ENCODE measurements at regions not wholly inside any gene's neighbourhood (a gene's known extent, or its start where the extent isn't known, plus 50 kb on each side); places are given as distances from the start of the nearest gene placed in this dataset.

DNA sequence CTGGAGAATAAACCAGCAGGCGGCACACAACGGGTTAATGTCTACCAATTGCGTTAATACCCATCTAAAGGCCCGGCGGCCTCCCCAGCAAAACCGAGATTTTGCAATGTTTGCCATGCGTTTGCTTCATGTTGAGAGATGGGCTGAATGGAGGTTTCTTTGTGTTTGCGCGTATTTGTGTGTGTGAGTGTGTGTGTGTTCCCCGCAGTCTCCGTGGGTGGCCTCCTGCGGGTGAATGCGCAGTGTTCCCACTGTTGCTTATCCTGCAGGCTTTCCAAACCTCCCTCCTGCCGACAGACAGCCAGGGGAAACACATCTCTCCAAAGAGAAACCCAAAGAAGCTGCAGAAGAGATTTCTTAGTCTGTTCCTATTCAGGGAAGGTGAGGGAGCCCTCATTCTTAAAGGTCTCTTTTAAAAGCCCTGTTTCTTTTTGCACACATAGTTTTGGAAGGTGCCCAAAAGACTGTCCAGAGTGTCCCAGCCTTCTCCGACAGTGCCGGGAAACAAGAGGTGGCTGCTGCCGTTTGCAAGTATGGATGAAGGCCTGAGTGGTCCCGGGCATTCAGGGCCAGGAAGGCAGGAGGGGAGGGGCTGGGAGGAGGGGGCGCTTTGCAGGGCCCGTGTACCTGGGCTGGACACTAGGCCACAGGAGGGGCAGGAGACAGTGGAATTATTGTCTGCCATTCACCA is 103.8 kb upstream of the ERCC6L2 start (continued):
- TF ChIP-seq ZFYVE20 (CRISPR knock-in tag; IDR thresholded peaks at IDR 0.05; ENCODE audit: borderline replicate concordance, low read depth) = no peak
- TF ChIP-seq, protein P1, sequence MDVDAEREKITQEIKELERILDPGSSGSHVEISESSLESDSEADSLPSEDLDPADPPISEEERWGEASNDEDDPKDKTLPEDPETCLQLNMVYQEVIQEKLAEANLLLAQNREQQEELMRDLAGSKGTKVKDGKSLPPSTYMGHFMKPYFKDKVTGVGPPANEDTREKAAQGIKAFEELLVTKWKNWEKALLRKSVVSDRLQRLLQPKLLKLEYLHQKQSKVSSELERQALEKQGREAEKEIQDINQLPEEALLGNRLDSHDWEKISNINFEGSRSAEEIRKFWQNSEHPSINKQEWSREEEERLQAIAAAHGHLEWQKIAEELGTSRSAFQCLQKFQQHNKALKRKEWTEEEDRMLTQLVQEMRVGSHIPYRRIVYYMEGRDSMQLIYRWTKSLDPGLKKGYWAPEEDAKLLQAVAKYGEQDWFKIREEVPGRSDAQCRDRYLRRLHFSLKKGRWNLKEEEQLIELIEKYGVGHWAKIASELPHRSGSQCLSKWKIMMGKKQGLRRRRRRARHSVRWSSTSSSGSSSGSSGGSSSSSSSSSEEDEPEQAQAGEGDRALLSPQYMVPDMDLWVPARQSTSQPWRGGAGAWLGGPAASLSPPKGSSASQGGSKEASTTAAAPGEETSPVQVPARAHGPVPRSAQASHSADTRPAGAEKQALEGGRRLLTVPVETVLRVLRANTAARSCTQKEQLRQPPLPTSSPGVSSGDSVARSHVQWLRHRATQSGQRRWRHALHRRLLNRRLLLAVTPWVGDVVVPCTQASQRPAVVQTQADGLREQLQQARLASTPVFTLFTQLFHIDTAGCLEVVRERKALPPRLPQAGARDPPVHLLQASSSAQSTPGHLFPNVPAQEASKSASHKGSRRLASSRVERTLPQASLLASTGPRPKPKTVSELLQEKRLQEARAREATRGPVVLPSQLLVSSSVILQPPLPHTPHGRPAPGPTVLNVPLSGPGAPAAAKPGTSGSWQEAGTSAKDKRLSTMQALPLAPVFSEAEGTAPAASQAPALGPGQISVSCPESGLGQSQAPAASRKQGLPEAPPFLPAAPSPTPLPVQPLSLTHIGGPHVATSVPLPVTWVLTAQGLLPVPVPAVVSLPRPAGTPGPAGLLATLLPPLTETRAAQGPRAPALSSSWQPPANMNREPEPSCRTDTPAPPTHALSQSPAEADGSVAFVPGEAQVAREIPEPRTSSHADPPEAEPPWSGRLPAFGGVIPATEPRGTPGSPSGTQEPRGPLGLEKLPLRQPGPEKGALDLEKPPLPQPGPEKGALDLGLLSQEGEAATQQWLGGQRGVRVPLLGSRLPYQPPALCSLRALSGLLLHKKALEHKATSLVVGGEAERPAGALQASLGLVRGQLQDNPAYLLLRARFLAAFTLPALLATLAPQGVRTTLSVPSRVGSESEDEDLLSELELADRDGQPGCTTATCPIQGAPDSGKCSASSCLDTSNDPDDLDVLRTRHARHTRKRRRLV (CRISPR knock-in tag; IDR thresholded peaks at IDR 0.05) = no peak
- TF ChIP-seq, protein P2, sequence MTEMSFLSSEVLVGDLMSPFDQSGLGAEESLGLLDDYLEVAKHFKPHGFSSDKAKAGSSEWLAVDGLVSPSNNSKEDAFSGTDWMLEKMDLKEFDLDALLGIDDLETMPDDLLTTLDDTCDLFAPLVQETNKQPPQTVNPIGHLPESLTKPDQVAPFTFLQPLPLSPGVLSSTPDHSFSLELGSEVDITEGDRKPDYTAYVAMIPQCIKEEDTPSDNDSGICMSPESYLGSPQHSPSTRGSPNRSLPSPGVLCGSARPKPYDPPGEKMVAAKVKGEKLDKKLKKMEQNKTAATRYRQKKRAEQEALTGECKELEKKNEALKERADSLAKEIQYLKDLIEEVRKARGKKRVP (CRISPR knock-in tag; IDR thresholded peaks at IDR 0.05) = peak in 1 of 2 experiments; percentile 80; a peak in 2 of 4 replicates
- no peak for TF ChIP-seq NFATC3 (CRISPR knock-in tag; IDR thresholded peaks at IDR 0.05)
- peak; percentile 71; the same call in 1 of the 2 replicates for TF ChIP-seq ZC3H4 (CRISPR knock-in tag; IDR thresholded peaks at IDR 0.05; ENCODE audit: borderline replicate concordance)
- no peak for TF ChIP-seq SPEN (CRISPR knock-in tag; IDR thresholded peaks at IDR 0.05; ENCODE audit: low read depth)
- TF ChIP-seq ZNF550 (CRISPR knock-in tag; IDR thresholded peaks at IDR 0.05; ENCODE audit: borderline replicate concordance) = no peak
- TF ChIP-seq KLF16 (CRISPR knock-in tag; IDR thresholded peaks at IDR 0.05) = peak in 1 of 2 experiments; percentile 52; a peak in 2 of 4 replicates
- no peak for TF ChIP-seq TCF7L2 (IDR thresholded peaks at IDR 0.05; ENCODE audit: low read depth, low read length)
- no peak for TF ChIP-seq RFXAP (CRISPR knock-in tag; IDR thresholded peaks at IDR 0.05; ENCODE audit: borderline replicate concordance)
- TF ChIP-seq, protein P3, sequence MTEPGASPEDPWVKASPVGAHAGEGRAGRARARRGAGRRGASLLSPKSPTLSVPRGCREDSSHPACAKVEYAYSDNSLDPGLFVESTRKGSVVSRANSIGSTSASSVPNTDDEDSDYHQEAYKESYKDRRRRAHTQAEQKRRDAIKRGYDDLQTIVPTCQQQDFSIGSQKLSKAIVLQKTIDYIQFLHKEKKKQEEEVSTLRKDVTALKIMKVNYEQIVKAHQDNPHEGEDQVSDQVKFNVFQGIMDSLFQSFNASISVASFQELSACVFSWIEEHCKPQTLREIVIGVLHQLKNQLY (CRISPR knock-in tag; IDR thresholded peaks at IDR 0.05) = peak; percentile 71; the same call in 1 of the 2 replicates
- no peak for TF ChIP-seq ZNF878 (CRISPR knock-in tag; IDR thresholded peaks at IDR 0.05)
- peak; percentile 68; the same call in 1 of the 2 replicates for TF ChIP-seq ZNF580 (CRISPR knock-in tag; IDR thresholded peaks at IDR 0.05; ENCODE audit: borderline replicate concordance, low read depth)
- no peak for TF ChIP-seq ZNF10 (CRISPR knock-in tag; IDR thresholded peaks at IDR 0.05; ENCODE audit: borderline replicate concordance, low read depth)
- no peak for TF ChIP-seq ZNF512 (CRISPR knock-in tag; IDR thresholded peaks at IDR 0.05)
- no peak for TF ChIP-seq ATRX (CRISPR knock-in tag; IDR thresholded peaks at IDR 0.05; ENCODE audit: borderline replicate concordance)
- 0 out of 2 replicates have a peak, but pooled peaks have one; percentile 22 for TF ChIP-seq YEATS4 (CRISPR knock-in tag; IDR thresholded peaks at IDR 0.05; ENCODE audit: borderline replicate concordance)
- TF ChIP-seq KAT7 (CRISPR knock-in tag; IDR thresholded peaks at IDR 0.05; ENCODE audit: borderline replicate concordance) = peak; percentile 43; the same call in 1 of the 2 replicates
- no peak for TF ChIP-seq ZNF776 (CRISPR knock-in tag; IDR thresholded peaks at IDR 0.05)

Measured in HepG2 (cell line).